ENCODE measurements at regions not wholly inside any gene's neighbourhood (a gene's known extent, or its start where the extent isn't known, plus 50 kb on each side); places are given as distances from the start of the nearest gene placed in this dataset.

DNA sequence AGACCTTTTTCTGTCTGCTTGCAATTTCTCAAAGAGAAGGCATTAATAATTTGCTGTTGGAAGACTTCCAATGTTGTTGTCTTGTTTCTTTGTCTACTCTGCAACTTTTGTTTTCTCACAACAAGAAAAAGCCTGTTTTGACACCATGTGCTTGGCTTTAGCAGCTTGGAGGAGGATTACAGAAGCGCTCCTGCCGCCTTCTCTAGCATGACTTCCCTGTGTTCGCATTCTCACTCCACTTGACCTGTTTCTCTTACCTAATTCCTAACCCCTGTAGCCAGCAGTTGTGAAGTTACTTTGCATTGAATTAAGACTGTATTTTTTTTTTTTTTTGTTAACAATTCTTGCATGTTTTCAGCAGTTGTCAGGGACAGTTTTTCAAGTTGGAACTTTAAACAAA is 235.3 kb upstream of the GOLIM4 start:
- Histone ChIP-seq H3K9me2 (replicated peaks; ENCODE audit: insufficient read depth) (no peaks in the 10 kb centered on the region), H4K20me1 (ENCODE audit: insufficient read depth, poor library complexity, severe bottlenecking) (no peaks in the 10 kb centered on the region), H3K4me1 (ENCODE audit: insufficient read depth) (no peaks in the 10 kb centered on the region), H3K4me2 (no peak overlapping the region), H2AFZ (no peak overlapping the region), H3K36me3 (replicated peaks; ENCODE audit: insufficient read depth, low read depth) (no peaks in the 10 kb centered on the region), H3K4me3 (no peak overlapping the region), H3K27ac (no peak overlapping the region), H3K27me3 (no peaks in the 10 kb centered on the region), H3K79me2 (no peaks in the 10 kb centered on the region), H3K9me3 (ENCODE audit: low read depth) (no peaks in the 10 kb centered on the region)
- TF ChIP-seq EZH2phosphoT487 (IDR thresholded peaks at IDR 0.05; ENCODE audit: low read depth, severe bottlenecking, unreplicated experiment) (no peak), EZH2 (IDR thresholded peaks at IDR 0.05; ENCODE audit: borderline replicate concordance) (no peak)
- TF ChIP-seq, protein P1, sequence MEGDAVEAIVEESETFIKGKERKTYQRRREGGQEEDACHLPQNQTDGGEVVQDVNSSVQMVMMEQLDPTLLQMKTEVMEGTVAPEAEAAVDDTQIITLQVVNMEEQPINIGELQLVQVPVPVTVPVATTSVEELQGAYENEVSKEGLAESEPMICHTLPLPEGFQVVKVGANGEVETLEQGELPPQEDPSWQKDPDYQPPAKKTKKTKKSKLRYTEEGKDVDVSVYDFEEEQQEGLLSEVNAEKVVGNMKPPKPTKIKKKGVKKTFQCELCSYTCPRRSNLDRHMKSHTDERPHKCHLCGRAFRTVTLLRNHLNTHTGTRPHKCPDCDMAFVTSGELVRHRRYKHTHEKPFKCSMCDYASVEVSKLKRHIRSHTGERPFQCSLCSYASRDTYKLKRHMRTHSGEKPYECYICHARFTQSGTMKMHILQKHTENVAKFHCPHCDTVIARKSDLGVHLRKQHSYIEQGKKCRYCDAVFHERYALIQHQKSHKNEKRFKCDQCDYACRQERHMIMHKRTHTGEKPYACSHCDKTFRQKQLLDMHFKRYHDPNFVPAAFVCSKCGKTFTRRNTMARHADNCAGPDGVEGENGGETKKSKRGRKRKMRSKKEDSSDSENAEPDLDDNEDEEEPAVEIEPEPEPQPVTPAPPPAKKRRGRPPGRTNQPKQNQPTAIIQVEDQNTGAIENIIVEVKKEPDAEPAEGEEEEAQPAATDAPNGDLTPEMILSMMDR (IDR thresholded peaks at IDR 0.05; ENCODE audit: poor library complexity), result no peak
- no peak for DNase-seq (ENCODE audit: low spot score)
- 85% methylated on average over 3 of the region's 3 CpGs for WGBS (ENCODE audit: low lambda C conversion rate, missing lambda C conversion rate)

DNA sequence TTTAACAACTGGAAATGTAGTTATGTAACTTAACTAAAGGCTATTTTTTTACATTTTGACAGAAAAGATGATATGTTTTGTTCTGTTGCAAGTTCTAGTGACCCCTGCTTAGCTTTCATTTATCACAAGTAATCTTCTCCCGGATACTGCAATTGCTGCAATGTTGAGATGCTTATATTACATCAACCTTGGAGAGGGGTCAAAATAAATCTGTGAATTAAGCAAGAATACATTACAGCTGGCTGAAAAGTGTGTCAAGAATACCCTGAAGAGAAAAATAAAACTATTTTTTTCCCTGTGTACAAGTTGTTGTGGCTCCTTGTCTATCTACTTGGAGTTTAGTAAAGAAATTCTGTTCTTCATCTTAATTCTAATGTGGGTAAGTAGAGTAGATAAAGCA is 232.1 kb upstream of the GOLIM4 start:
- H3K36me3 ChIP-seq (replicated peaks; ENCODE audit: insufficient read depth, low read depth), result no peaks in the 10 kb centered on the region
- no peak for DNase-seq (ENCODE audit: low spot score)
- H3K9me2 ChIP-seq (replicated peaks; ENCODE audit: insufficient read depth), result no peaks in the 10 kb centered on the region

DNA sequence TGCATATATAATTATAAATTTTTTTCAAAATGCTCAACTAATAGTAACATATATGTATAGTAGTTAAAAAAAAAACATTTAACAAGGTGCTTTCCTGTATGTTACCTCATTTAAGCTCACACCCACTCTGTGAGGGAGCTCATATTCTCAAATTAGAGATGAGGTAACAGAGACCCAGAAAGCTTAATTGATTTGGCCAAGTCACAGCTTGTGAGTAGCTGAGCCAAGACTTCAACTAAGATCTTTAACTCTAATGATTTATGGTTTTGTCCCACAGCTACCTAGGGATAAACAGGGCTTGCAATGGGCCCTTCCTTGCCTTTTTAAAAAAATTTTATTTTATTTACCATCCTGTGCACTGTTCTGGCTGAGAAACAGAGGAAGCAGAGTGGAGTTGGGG is 230.0 kb upstream of the GOLIM4 start:
- TF ChIP-seq, protein P1 (IDR thresholded peaks at IDR 0.05; ENCODE audit: poor library complexity), result no peak
- TF ChIP-seq EZH2 (IDR thresholded peaks at IDR 0.05; ENCODE audit: borderline replicate concordance) (no peak), EZH2phosphoT487 (IDR thresholded peaks at IDR 0.05; ENCODE audit: low read depth, severe bottlenecking, unreplicated experiment) (no peak)
- no peaks in the 10 kb centered on the region for H3K27me3 ChIP-seq
- no peaks in the 10 kb centered on the region for H3K9me2 ChIP-seq (replicated peaks; ENCODE audit: insufficient read depth)

More for the DNA sequence above, 232.1 kb upstream of the GOLIM4 start:
- Histone ChIP-seq H2AFZ (no peak overlapping the region), H3K79me2 (no peaks in the 10 kb centered on the region), H3K4me3 (no peak overlapping the region), H4K20me1 (ENCODE audit: insufficient read depth, poor library complexity, severe bottlenecking) (no peaks in the 10 kb centered on the region), H3K27me3 (no peaks in the 10 kb centered on the region), H3K4me1 (ENCODE audit: insufficient read depth) (no peaks in the 10 kb centered on the region), H3K27ac (no peak overlapping the region), H3K4me2 (no peak overlapping the region), H3K9me3 (ENCODE audit: low read depth) (no peaks in the 10 kb centered on the region)
- 63% methylated on average over 1 of the region's 1 CpG for WGBS (ENCODE audit: low lambda C conversion rate, missing lambda C conversion rate)
- no peak for TF ChIP-seq EZH2phosphoT487 (IDR thresholded peaks at IDR 0.05; ENCODE audit: low read depth, severe bottlenecking, unreplicated experiment)
- no peak for TF ChIP-seq EZH2 (IDR thresholded peaks at IDR 0.05; ENCODE audit: borderline replicate concordance)
- TF ChIP-seq, protein P1 (IDR thresholded peaks at IDR 0.05; ENCODE audit: poor library complexity), result no peak

DNA sequence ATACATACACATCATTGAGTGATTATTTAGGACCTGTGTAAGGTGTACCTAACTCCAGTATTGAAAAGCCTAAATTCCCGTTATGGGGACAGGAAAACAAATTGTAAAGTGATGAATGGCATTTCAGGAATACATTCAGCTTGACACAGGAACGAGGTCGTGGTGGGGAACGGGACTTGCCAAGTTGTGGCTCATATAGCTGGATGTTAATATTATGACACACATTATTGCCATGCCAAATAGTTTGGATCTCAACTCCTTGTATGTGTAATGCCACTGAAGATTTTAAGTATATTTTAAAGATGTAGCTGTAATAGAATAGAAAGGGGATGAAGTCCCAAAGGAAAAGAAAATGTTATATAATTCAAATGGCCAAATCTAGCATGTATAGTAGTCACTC is 227.2 kb upstream of the GOLIM4 start:
- WGBS (ENCODE audit: low lambda C conversion rate, missing lambda C conversion rate), result 68% methylated on average over 4 of the region's 4 CpGs
- Histone ChIP-seq H4K20me1 (ENCODE audit: insufficient read depth, poor library complexity, severe bottlenecking) (no peaks in the 10 kb centered on the region), H2AFZ (no peak overlapping the region), H3K4me2 (no peak overlapping the region), H3K36me3 (replicated peaks; ENCODE audit: insufficient read depth, low read depth) (no peaks in the 10 kb centered on the region), H3K4me1 (ENCODE audit: insufficient read depth) (no peaks in the 10 kb centered on the region), H3K27ac (no peak overlapping the region), H3K4me3 (no peak overlapping the region), H3K9me3 (ENCODE audit: low read depth) (no peaks in the 10 kb centered on the region), H3K9me2 (replicated peaks; ENCODE audit: insufficient read depth) (no peaks in the 10 kb centered on the region), H3K79me2 (no peaks in the 10 kb centered on the region), H3K27me3 (no peaks in the 10 kb centered on the region)
- no peak for TF ChIP-seq EZH2phosphoT487 (IDR thresholded peaks at IDR 0.05; ENCODE audit: low read depth, severe bottlenecking, unreplicated experiment)
- no peak for TF ChIP-seq EZH2 (IDR thresholded peaks at IDR 0.05; ENCODE audit: borderline replicate concordance)
- TF ChIP-seq, protein P1 (IDR thresholded peaks at IDR 0.05; ENCODE audit: poor library complexity), result no peak
- DNase-seq (ENCODE audit: low spot score), result no peak

More for the DNA sequence above, 230.0 kb upstream of the GOLIM4 start:
- H3K27ac ChIP-seq, result no peak overlapping the region
- no peak overlapping the region for H3K4me2 ChIP-seq
- H3K9me3 ChIP-seq (ENCODE audit: low read depth), result no peaks in the 10 kb centered on the region
- H2AFZ ChIP-seq, result no peak overlapping the region
- no peaks in the 10 kb centered on the region for H3K79me2 ChIP-seq
- no peak overlapping the region for H3K4me3 ChIP-seq
- H3K36me3 ChIP-seq (replicated peaks; ENCODE audit: insufficient read depth, low read depth), result no peaks in the 10 kb centered on the region
- H3K4me1 ChIP-seq (ENCODE audit: insufficient read depth), result no peaks in the 10 kb centered on the region
- DNase-seq (ENCODE audit: low spot score), result no peak
- no peaks in the 10 kb centered on the region for H4K20me1 ChIP-seq (ENCODE audit: insufficient read depth, poor library complexity, severe bottlenecking)
